SW480 (cell line): ENCODE measurements at regions not wholly inside any gene's neighbourhood (a gene's known extent, or its start where the extent isn't known, plus 50 kb on each side); places are given as distances from the start of the nearest gene placed in this dataset.
"Not testable (repeated sequence)": the region's sequence is repeated elsewhere in the genome, so short reads cannot be mapped to it uniquely, and the experiment has no call there.

Experiments
- DNase-seq: peaks from one replicate; pipeline ENCODE4 v3.0.0-alpha.2; 2016; ENCODE audit warnings: low spot score

- no peak for DNase-seq
Measured at GRCh38 chr7:20466543-20467021, 135.9 kb downstream of the ITGB8 start.

- DNase-seq, result no peak
Measured at GRCh38 chr7:20470082-20470481, 139.4 kb downstream of the ITGB8 start.

GRCh38 chr7:20470726-20471125, 140.0 kb downstream of the ITGB8 start:
- no peak for DNase-seq

- peak; percentile 7 for DNase-seq
Measured at GRCh38 chr7:20474249-20474648, 141.2 kb upstream of the ABCB5 start.

GRCh38 chr7:20475756-20476155, 139.7 kb upstream of the ABCB5 start:
- DNase-seq, result no peak

GRCh38 chr7:20477067-20477466, 138.4 kb upstream of the ABCB5 start:
- DNase-seq, result no peak

- no peak for DNase-seq
Measured at GRCh38 chr7:20479706-20480105, 135.8 kb upstream of the ABCB5 start.

GRCh38 chr7:20482071-20482470, 133.4 kb upstream of the ABCB5 start:
- no peak for DNase-seq

- no peak for DNase-seq
Measured at GRCh38 chr7:20484356-20484755, 131.1 kb upstream of the ABCB5 start.

- DNase-seq, result no peak
Measured at GRCh38 chr7:20488850-20489249, 126.6 kb upstream of the ABCB5 start.

- no peak for DNase-seq
Measured at GRCh38 chr7:20491284-20491683, 124.2 kb upstream of the ABCB5 start.

- no peak for DNase-seq
Measured at GRCh38 chr7:20494566-20494965, 120.9 kb upstream of the ABCB5 start.

- DNase-seq, result not testable (repeated sequence)
Measured at GRCh38 chr7:20501473-20501872, 114.0 kb upstream of the ABCB5 start.

GRCh38 chr7:20503278-20503950, 112.1 kb upstream of the ABCB5 start:
- DNase-seq, result no peak

- DNase-seq, result no peak
Measured at GRCh38 chr7:20504060-20504459, 111.4 kb upstream of the ABCB5 start.

GRCh38 chr7:20506175-20506574, 109.3 kb upstream of the ABCB5 start:
- no peak for DNase-seq

GRCh38 chr7:20507157-20507556, 108.3 kb upstream of the ABCB5 start:
- DNase-seq, result no peak

GRCh38 chr7:20508109-20508508, 107.4 kb upstream of the ABCB5 start:
- DNase-seq, result no peak

GRCh38 chr7:20509892-20510572, 105.4 kb upstream of the ABCB5 start:
- no peak for DNase-seq

GRCh38 chr7:20510573-20510900, 104.9 kb upstream of the ABCB5 start:
- no peak for DNase-seq

- DNase-seq, result no peak
Measured at GRCh38 chr7:20513341-20513740, 102.1 kb upstream of the ABCB5 start.

- DNase-seq, result no peak
Measured at GRCh38 chr7:20513897-20514296, 101.6 kb upstream of the ABCB5 start.

- DNase-seq, result peak; percentile 49
Measured at GRCh38 chr7:20514364-20514763, 101.1 kb upstream of the ABCB5 start.

GRCh38 chr7:20519645-20520044, 95.8 kb upstream of the ABCB5 start:
- no peak for DNase-seq
